Ishikawa (cell line): ENCODE measurements at regions not wholly inside any gene's neighbourhood (a gene's known extent, or its start where the extent isn't known, plus 50 kb on each side); places are given as distances from the start of the nearest gene placed in this dataset.

Experiments used
- CEBPB ChIP-seq: IDR thresholded peaks from 2 replicates; pipeline ENCODE4 v1.6.1; 2012
- TF ChIP-seq, protein P1 (sequence below): IDR thresholded peaks from 2 replicates; pipeline ENCODE4 v1.6.1; 2012

DNA sequence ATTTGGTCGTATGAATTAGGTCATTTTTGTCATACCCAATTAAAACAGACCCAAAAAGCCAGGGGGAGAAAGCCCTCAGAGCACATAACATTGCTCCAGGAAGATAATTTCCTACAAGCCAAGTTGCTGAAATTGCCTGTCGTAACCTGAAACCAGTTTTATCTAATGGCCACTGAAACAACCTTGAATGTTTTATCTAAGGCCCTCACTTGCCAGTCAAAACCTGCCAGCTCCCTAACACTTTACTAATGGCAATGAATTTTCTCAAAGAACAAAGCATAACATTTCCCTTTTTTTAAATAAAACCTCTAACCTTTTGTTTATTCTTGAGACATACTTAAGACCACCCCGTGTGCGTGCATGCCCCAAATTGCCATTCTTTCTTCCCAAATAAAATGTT lies 496.2 kb upstream of the KLHL1 start:
- no peak for TF ChIP-seq CEBPB
- TF ChIP-seq, protein P1, sequence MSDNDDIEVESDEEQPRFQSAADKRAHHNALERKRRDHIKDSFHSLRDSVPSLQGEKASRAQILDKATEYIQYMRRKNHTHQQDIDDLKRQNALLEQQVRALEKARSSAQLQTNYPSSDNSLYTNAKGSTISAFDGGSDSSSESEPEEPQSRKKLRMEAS: no peak
